GM21367 (cell line): ENCODE measurements at regions not wholly inside any gene's neighbourhood (a gene's known extent, or its start where the extent isn't known, plus 50 kb on each side); places are given as distances from the start of the nearest gene placed in this dataset.

Source experiments
- ATAC-seq: cut with Tn5 transposase; IDR thresholded peaks from one replicate; pipeline ENCODE4 v1.9.1; 2021; ENCODE audit not compliant: unreplicated experiment

GRCh38 chr14:97413966-97414717, 617.0 kb downstream of the VRK1 start:
- ATAC-seq: no peak

GRCh38 chr14:97414718-97415098, 617.5 kb downstream of the VRK1 start:
- ATAC-seq: no peak

- no peak for ATAC-seq
Observed at GRCh38 chr14:97415907-97416306, 618.7 kb downstream of the VRK1 start.

GRCh38 chr14:97416550-97416949, 619.4 kb downstream of the VRK1 start:
- no peak for ATAC-seq

GRCh38 chr14:97417331-97417730, 620.1 kb downstream of the VRK1 start:
- no peak for ATAC-seq

- no peak for ATAC-seq
Observed at GRCh38 chr14:97420211-97420610, 623.0 kb downstream of the VRK1 start.

GRCh38 chr14:97426776-97427175, 629.6 kb downstream of the VRK1 start:
- no peak for ATAC-seq

- ATAC-seq: no peak
Observed at GRCh38 chr14:97428808-97429440, 631.7 kb downstream of the VRK1 start.

GRCh38 chr14:97432586-97432985, 635.4 kb downstream of the VRK1 start:
- no peak for ATAC-seq

- ATAC-seq: no peak
Observed at GRCh38 chr14:97441740-97442362, 644.7 kb downstream of the VRK1 start.

- ATAC-seq: no peak
Observed at GRCh38 chr14:97442363-97442762, 645.2 kb downstream of the VRK1 start.

GRCh38 chr14:97443412-97443811, 646.2 kb downstream of the VRK1 start:
- no peak for ATAC-seq

- no peak for ATAC-seq
Observed at GRCh38 chr14:97444248-97444647, 647.1 kb downstream of the VRK1 start.

GRCh38 chr14:97445367-97445766, 648.2 kb downstream of the VRK1 start:
- ATAC-seq: no peak

GRCh38 chr14:97446087-97446486, 648.9 kb downstream of the VRK1 start:
- ATAC-seq: no peak

GRCh38 chr14:97452314-97452713, 655.1 kb downstream of the VRK1 start:
- ATAC-seq: no peak

GRCh38 chr14:97453991-97454390, 656.8 kb downstream of the VRK1 start:
- no peak for ATAC-seq

- no peak for ATAC-seq
Observed at GRCh38 chr14:97456462-97456861, 659.3 kb downstream of the VRK1 start.

- no peak for ATAC-seq
Observed at GRCh38 chr14:97456958-97457357, 659.8 kb downstream of the VRK1 start.

- no peak for ATAC-seq
Observed at GRCh38 chr14:97457575-97458085, 660.4 kb downstream of the VRK1 start.

- ATAC-seq: no peak
Observed at GRCh38 chr14:97458255-97458654, 661.1 kb downstream of the VRK1 start.
